DMS 273 (cell line): ENCODE measurements at regions not wholly inside any gene's neighbourhood (a gene's known extent, or its start where the extent isn't known, plus 50 kb on each side); places are given as distances from the start of the nearest gene placed in this dataset.
A peak's percentile ranks its signal among the peaks of the same experiment; 100 is the strongest.

ENCODE experiments used
- DNase-seq: peaks from one replicate; lab custom pipeline; 2025; ENCODE audit not compliant: unreplicated experiment; lab: John Stamatoyannopoulos, UW

GRCh38 chr14:65348137-65348536, 64.4 kb upstream of the FUT8 start:
- DNase-seq = no peak

GRCh38 chr14:65349100-65349499, 63.4 kb upstream of the FUT8 start:
- no peak for DNase-seq

- DNase-seq = no peak
Observed at GRCh38 chr14:65351493-65352194, 60.9 kb upstream of the FUT8 start.

- DNase-seq = peak; percentile 6
Observed at GRCh38 chr14:65352964-65353530, 59.5 kb upstream of the FUT8 start.

GRCh38 chr14:65354131-65354530, 58.4 kb upstream of the FUT8 start:
- no peak for DNase-seq

GRCh38 chr14:65354715-65355114, 57.8 kb upstream of the FUT8 start:
- DNase-seq = no peak

GRCh38 chr14:65356327-65356836, 56.1 kb upstream of the FUT8 start:
- DNase-seq = no peak

- DNase-seq = no peak
Observed at GRCh38 chr14:65357113-65357512, 55.4 kb upstream of the FUT8 start.

GRCh38 chr14:65357689-65358088, 54.8 kb upstream of the FUT8 start:
- no peak for DNase-seq

- no peak for DNase-seq
Observed at GRCh38 chr14:65359503-65359902, 53.0 kb upstream of the FUT8 start.

- DNase-seq = no peak
Observed at GRCh38 chr14:65360144-65360784, 52.3 kb upstream of the FUT8 start.

GRCh38 chr14:65361920-65362319, 50.6 kb upstream of the FUT8 start:
- no peak for DNase-seq
